Fibroblast of pulmonary artery (primary cell): ENCODE measurements at regions not wholly inside any gene's neighbourhood (a gene's known extent, or its start where the extent isn't known, plus 50 kb on each side); places are given as distances from the start of the nearest gene placed in this dataset.

Experiments
- DNase-seq: peaks from one replicate; pipeline ENCODE4 v3.0.0-alpha.2; 2010; ENCODE audit warnings: low read depth
- H3K4me3 ChIP-seq: replicated peaks from 2 replicates; pipeline ENCODE4 v1.5.1; 2011; ENCODE audit warnings: low read depth, mild to moderate bottlenecking, control low read depth, low read length, moderate library complexity
- TF ChIP-seq, protein P1 (sequence below): IDR thresholded peaks from 2 replicates; pipeline ENCODE4 v1.5.1; 2011; ENCODE audit warnings: mild to moderate bottlenecking, control low read depth, low read length, inconsistent platforms; ENCODE audit errors: missing control alignments

GRCh38 chr13:40119852-40120251 lies 464.4 kb downstream of the COG6 start:
- TF ChIP-seq, protein P1, sequence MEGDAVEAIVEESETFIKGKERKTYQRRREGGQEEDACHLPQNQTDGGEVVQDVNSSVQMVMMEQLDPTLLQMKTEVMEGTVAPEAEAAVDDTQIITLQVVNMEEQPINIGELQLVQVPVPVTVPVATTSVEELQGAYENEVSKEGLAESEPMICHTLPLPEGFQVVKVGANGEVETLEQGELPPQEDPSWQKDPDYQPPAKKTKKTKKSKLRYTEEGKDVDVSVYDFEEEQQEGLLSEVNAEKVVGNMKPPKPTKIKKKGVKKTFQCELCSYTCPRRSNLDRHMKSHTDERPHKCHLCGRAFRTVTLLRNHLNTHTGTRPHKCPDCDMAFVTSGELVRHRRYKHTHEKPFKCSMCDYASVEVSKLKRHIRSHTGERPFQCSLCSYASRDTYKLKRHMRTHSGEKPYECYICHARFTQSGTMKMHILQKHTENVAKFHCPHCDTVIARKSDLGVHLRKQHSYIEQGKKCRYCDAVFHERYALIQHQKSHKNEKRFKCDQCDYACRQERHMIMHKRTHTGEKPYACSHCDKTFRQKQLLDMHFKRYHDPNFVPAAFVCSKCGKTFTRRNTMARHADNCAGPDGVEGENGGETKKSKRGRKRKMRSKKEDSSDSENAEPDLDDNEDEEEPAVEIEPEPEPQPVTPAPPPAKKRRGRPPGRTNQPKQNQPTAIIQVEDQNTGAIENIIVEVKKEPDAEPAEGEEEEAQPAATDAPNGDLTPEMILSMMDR, result no peak
- no peak for DNase-seq
- H3K4me3 ChIP-seq, result no peak overlapping the region

GRCh38 chr13:40120288-40120687 lies 464.8 kb downstream of the COG6 start:
- TF ChIP-seq, protein P1, result no peak
- H3K4me3 ChIP-seq, result no peak overlapping the region
- DNase-seq, result peak; percentile 84

- TF ChIP-seq, protein P1, result no peak
- peak; percentile 76 for DNase-seq
- H3K4me3 ChIP-seq, result no peak overlapping the region
Measured at GRCh38 chr13:40120781-40121180, 465.3 kb downstream of the COG6 start.

DNA sequence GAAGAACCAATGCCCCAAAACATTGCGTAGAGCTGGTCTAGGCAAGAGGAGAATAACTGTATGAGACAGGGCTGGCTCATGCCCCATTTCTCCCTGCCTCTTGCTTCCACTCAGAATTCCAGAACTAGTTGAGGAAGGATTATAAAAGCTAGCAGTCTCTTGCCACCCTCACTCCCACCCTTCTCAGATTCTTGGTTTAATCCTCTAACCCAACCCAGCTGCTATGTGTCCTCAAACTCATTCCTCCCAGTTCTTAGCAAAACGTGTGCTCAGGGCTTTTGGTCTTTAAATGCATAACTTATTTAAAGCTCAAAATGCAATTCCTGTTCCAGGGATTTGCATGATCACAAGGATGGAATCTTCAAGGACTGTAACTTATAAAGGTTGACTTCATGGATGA lies 466.3 kb downstream of the COG6 start:
- TF ChIP-seq, protein P1, result no peak
- H3K4me3 ChIP-seq, result no peak overlapping the region
- no peak for DNase-seq

GRCh38 chr13:40123962-40124632 lies 468.6 kb downstream of the COG6 start:
- TF ChIP-seq, protein P1, result no peak
- DNase-seq, result no peak
- H3K4me3 ChIP-seq, result no peak overlapping the region

GRCh38 chr13:40124633-40125015 lies 469.2 kb downstream of the COG6 start:
- no peak for DNase-seq
- H3K4me3 ChIP-seq, result no peak overlapping the region

More at GRCh38 chr13:40124633-40125015, 469.2 kb downstream of the COG6 start:
- TF ChIP-seq, protein P1, result no peak
